ENCODE measurements at regions not wholly inside any gene's neighbourhood (a gene's known extent, or its start where the extent isn't known, plus 50 kb on each side); places are given as distances from the start of the nearest gene placed in this dataset.

- intact Hi-C loops (cut with micrococcal nuclease), result no loop called here
- Histone ChIP-seq H3K9me1 (ENCODE audit: control insufficient read depth, insufficient read depth, low read length) (no peaks in the 10 kb centered on the region), H3K79me2 (ENCODE audit: control insufficient read depth, insufficient read depth, low read length) (no peaks in the 10 kb centered on the region), H3K4me3 (no peak overlapping the region), H3K4me2 (ENCODE audit: insufficient read depth, low read length) (no peak overlapping the region), H3K9ac (ENCODE audit: insufficient read depth in 1 of 2, low read depth in 2 of 2, low read length in 2 of 2) (no peak overlapping the region), H4K20me1 (replicated peaks; ENCODE audit: control insufficient read depth, insufficient read depth, low read length) (no peaks in the 10 kb centered on the region), H2AFZ (ENCODE audit: low read depth, low read length) (no peak overlapping the region), H3K9me3 (replicated peaks; ENCODE audit: control insufficient read depth, insufficient read depth, low read depth, low read length) (no peaks in the 10 kb centered on the region; the same call in 1 of the 2 replicates), H3K27me3 (ENCODE audit: control insufficient read depth in 2 of 2, insufficient read depth in 2 of 2, low read length in 2 of 2) (no peaks in the 10 kb centered on the region), H3K36me3 (ENCODE audit: control insufficient read depth, insufficient read depth, low read length) (no peaks in the 10 kb centered on the region), H3K27ac (ENCODE audit: extremely low read depth, low read depth, low read length) (no peak overlapping the region), H3K4me1 (replicated peaks in 1 of 2; ENCODE audit: control insufficient read depth in 2 of 2, insufficient read depth in 2 of 2, low read length in 2 of 2) (no peaks in the 10 kb centered on the region)
- WGBS (ENCODE audit: insufficient coverage, low coverage, missing lambda C conversion rate), result 0% methylated on average over 3 of the region's 3 CpGs
- POLR2A ChIA-PET, result interaction anchor here (1.1 kb wide), 1 partner anchor 17 kb away, joined by 3 read pairs; no protein-coding TSS in a partner anchor
- no peak for TF ChIP-seq TRIM24 (IDR thresholded peaks at IDR 0.05)
- no peak for TF ChIP-seq LEF1 (IDR thresholded peaks at IDR 0.05)
- no peak for TF ChIP-seq ZKSCAN3 (CRISPR knock-in tag; IDR thresholded peaks at IDR 0.05)
- no peak for TF ChIP-seq GATAD2B (IDR thresholded peaks at IDR 0.05; ENCODE audit: borderline replicate concordance)
- no peak for TF ChIP-seq TFE3 (CRISPR knock-in tag; IDR thresholded peaks at IDR 0.05)
- no peak for TF ChIP-seq ZNF384 (IDR thresholded peaks at IDR 0.05; ENCODE audit: low read depth, low read length)
- no peak for TF ChIP-seq KDM1A (IDR thresholded peaks at IDR 0.05)
- no peak for TF ChIP-seq RBM34 (IDR thresholded peaks at IDR 0.05; ENCODE audit: borderline replicate concordance, insufficient read depth, low read length)
- no peak for TF ChIP-seq NFIC (IDR thresholded peaks at IDR 0.05)
- TF ChIP-seq HSF4 (CRISPR knock-in tag; IDR thresholded peaks at IDR 0.05; ENCODE audit: borderline replicate concordance), result no peak
- no peak for TF ChIP-seq NFATC3 (IDR thresholded peaks at IDR 0.05)
- TF ChIP-seq WHSC1 (IDR thresholded peaks at IDR 0.05; ENCODE audit: low read length), result no peak
- TF ChIP-seq ATF6 (CRISPR knock-in tag; IDR thresholded peaks at IDR 0.05), result no peak
- TF ChIP-seq ZFP36 (IDR thresholded peaks at IDR 0.05; ENCODE audit: low read depth, low read length, partially characterized antibody), result no peak
- in situ Hi-C loops (cut with MboI), result no loop called here
- no TSS peak for BruUV-seq (replicated peaks)
- FAIRE-seq (no peak), ATAC-seq (no peak), DNase-seq (ENCODE audit: extremely low read depth in 1 of 4, low spot score in 3 of 4) (no peak)
- CTCF ChIA-PET (ENCODE audit: low intra/inter-chr PET ratio), result no interaction called here
Measured at GRCh38 chr1:218694085-218694484, 348.9 kb downstream of the TGFB2 start.
